ENCODE measurements at regions not wholly inside any gene's neighbourhood (a gene's known extent, or its start where the extent isn't known, plus 50 kb on each side); places are given as distances from the start of the nearest gene placed in this dataset.

DNA sequence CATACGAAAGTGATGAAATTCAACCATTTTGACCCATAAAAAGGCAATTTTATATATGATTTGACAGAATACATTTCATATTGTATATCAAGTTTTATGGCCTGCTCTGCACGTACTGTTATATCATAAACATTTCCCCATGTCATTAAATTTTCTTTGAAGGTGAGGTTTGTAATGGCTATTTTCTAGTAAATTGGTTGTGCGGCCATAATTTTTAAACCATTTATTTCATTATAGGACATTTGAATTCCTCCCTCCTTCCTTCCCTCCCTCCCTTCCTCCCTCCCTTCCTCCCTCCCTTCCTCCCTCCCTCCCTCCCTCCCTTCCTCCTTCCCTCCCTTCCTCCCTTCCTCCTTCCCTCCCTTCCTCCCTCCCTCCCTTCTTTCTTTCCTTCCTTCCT is 87.4 kb upstream of the AGBL1 start:
- H3K4me1 Mint-ChIP-seq: no peaks in the 10 kb centered on the region
- H3K36me3 Mint-ChIP-seq: peaks cover 2% of the 10 kb centered on the region
- ATAC-seq (ENCODE audit: low read depth): no peak
- H3K27ac Mint-ChIP-seq: no peak overlapping the region
- peaks cover 4% of the 10 kb centered on the region for H3K27me3 Mint-ChIP-seq
- H3K4me3 Mint-ChIP-seq: no peak overlapping the region
- no peak for DNase-seq (ENCODE audit: low spot score in 2 of 2)
- peaks cover 5% of the 10 kb centered on the region for H3K9me3 Mint-ChIP-seq

- no peaks in the 10 kb centered on the region for H3K4me1 Mint-ChIP-seq
- ATAC-seq (ENCODE audit: low read depth) (no peak), DNase-seq (ENCODE audit: low spot score in 2 of 2) (no peak)
- H3K4me3 Mint-ChIP-seq: no peak overlapping the region
- H3K27ac Mint-ChIP-seq: no peak overlapping the region
- peaks cover 4% of the 10 kb centered on the region for H3K27me3 Mint-ChIP-seq
- H3K36me3 Mint-ChIP-seq: peaks cover 2% of the 10 kb centered on the region
- H3K9me3 Mint-ChIP-seq: peaks cover 5% of the 10 kb centered on the region
Measured at GRCh38 chr15:85993116-85993515, 86.6 kb upstream of the AGBL1 start.

- H3K4me3 Mint-ChIP-seq: no peak overlapping the region
- peaks cover 1% of the 10 kb centered on the region for H3K27me3 Mint-ChIP-seq
- H3K27ac Mint-ChIP-seq: no peak overlapping the region
- no peaks in the 10 kb centered on the region for H3K4me1 Mint-ChIP-seq
- ATAC-seq (ENCODE audit: low read depth) (no peak), DNase-seq (ENCODE audit: low spot score in 2 of 2) (no peak)
- H3K9me3 Mint-ChIP-seq: peaks cover 3% of the 10 kb centered on the region
- no peaks in the 10 kb centered on the region for H3K36me3 Mint-ChIP-seq
Measured at GRCh38 chr15:85997618-85998017, 82.1 kb upstream of the AGBL1 start.

- peaks cover 11% of the 10 kb centered on the region for H3K27me3 Mint-ChIP-seq
- H3K27ac Mint-ChIP-seq: no peak overlapping the region
- DNase-seq (ENCODE audit: low spot score in 2 of 2) (no peak), ATAC-seq (ENCODE audit: low read depth) (no peak)
- no peaks in the 10 kb centered on the region for H3K36me3 Mint-ChIP-seq
- H3K4me3 Mint-ChIP-seq: no peak overlapping the region
- H3K9me3 Mint-ChIP-seq: no peaks in the 10 kb centered on the region
- no peaks in the 10 kb centered on the region for H3K4me1 Mint-ChIP-seq
Measured at GRCh38 chr15:85999658-86000057, 80.0 kb upstream of the AGBL1 start.

- ATAC-seq (ENCODE audit: low read depth): no peak
Measured at GRCh38 chr15:86001200-86001599, 78.5 kb upstream of the AGBL1 start.

DNA sequence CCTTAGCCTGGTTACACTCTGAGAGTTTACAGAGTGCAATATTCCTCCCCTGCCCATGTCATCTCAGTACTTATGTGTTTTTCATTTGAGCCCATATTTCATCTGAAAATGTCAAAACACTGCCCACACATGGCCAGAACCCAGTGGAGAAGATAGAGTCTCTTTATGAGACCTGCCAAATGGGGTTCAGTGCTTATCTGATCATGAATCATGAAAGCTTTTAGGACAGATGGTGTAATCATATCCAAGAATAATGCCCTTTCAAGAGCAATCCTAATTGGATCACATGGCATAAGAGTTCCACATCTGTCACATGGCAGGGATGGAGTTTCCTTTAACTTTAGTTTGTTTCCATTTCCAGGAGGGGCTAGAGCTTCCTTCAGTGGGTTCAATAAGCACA is 77.2 kb upstream of the AGBL1 start:
- no peak overlapping the region for H3K4me3 Mint-ChIP-seq
- no peaks in the 10 kb centered on the region for H3K36me3 Mint-ChIP-seq
- no peak for ATAC-seq (ENCODE audit: low read depth)
- peaks cover 15% of the 10 kb centered on the region for H3K27me3 Mint-ChIP-seq
- H3K27ac Mint-ChIP-seq: no peak overlapping the region
- no peak for DNase-seq (ENCODE audit: low spot score in 2 of 2)
- H3K9me3 Mint-ChIP-seq: no peaks in the 10 kb centered on the region
- H3K4me1 Mint-ChIP-seq: no peaks in the 10 kb centered on the region

More at GRCh38 chr15:86001200-86001599, 78.5 kb upstream of the AGBL1 start:
- Mint-ChIP-seq H3K4me3 (no peak overlapping the region), H3K27ac (no peak overlapping the region), H3K4me1 (no peaks in the 10 kb centered on the region), H3K36me3 (no peaks in the 10 kb centered on the region), H3K27me3 (peaks cover 13% of the 10 kb centered on the region), H3K9me3 (no peaks in the 10 kb centered on the region)
- DNase-seq (ENCODE audit: low spot score in 2 of 2): no peak

DNA sequence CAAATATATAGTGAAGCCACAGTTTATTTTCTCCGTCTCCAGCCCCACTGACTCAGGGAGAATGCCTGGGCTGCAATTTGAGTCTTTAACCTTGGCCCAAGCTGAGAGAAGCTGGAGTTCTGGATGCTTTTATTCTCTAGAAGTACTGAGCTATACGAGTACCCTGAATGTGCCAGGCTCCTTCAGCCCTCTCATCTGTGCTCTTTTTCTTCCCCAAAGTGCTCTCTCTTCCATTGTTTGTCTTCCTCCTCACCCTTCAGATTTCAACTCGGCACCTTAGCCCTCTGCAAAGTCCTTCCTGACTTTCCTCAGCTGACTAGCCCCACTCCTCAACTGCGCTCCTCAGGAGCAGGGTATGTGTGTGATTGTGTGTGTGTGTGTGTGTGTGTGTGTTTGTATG is 75.6 kb upstream of the AGBL1 start:
- H3K27ac Mint-ChIP-seq: no peak overlapping the region
- ATAC-seq (ENCODE audit: low read depth): no peak
- H3K36me3 Mint-ChIP-seq: no peaks in the 10 kb centered on the region
- peaks cover 2% of the 10 kb centered on the region for H3K9me3 Mint-ChIP-seq
- H3K4me3 Mint-ChIP-seq: no peak overlapping the region
- no peak for DNase-seq (ENCODE audit: low spot score in 2 of 2)
- H3K4me1 Mint-ChIP-seq: no peaks in the 10 kb centered on the region
- peaks cover 15% of the 10 kb centered on the region for H3K27me3 Mint-ChIP-seq

DNA sequence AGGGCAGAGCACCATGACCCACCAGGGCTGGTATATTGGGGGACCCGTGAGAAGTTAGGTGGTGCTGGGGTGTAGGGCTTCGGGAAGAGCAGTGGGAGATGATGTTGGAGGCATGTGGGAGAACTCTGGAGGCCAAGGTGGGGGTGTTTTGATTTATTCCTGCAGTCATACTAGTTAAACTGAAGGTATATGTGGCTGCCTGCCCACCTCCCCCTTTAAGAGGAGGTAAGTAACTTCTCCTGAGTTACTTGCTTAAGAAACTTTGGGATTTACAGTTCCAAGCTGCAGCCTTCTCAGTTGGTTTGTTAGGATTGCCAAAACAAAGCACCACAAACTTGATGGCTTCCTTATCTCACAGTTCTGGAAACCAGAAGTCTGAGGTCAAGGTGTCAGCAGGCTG is 73.1 kb upstream of the AGBL1 start:
- H3K4me3 Mint-ChIP-seq: no peak overlapping the region
- H3K9me3 Mint-ChIP-seq: peaks cover 2% of the 10 kb centered on the region
- DNase-seq (ENCODE audit: low spot score in 2 of 2) (no peak), ATAC-seq (ENCODE audit: low read depth) (no peak)
- H3K36me3 Mint-ChIP-seq: no peaks in the 10 kb centered on the region
- no peaks in the 10 kb centered on the region for H3K4me1 Mint-ChIP-seq
- H3K27me3 Mint-ChIP-seq: peaks cover 15% of the 10 kb centered on the region
- no peak overlapping the region for H3K27ac Mint-ChIP-seq

- no peaks in the 10 kb centered on the region for H3K36me3 Mint-ChIP-seq
- DNase-seq (ENCODE audit: low spot score in 2 of 2): no peak
- H3K27ac Mint-ChIP-seq: no peak overlapping the region
- H3K4me1 Mint-ChIP-seq: no peaks in the 10 kb centered on the region
- H3K9me3 Mint-ChIP-seq: peaks cover 3% of the 10 kb centered on the region
- peaks cover 6% of the 10 kb centered on the region for H3K27me3 Mint-ChIP-seq
- ATAC-seq (ENCODE audit: low read depth): no peak
- no peak overlapping the region for H3K4me3 Mint-ChIP-seq
Measured at GRCh38 chr15:86009727-86010126, 69.9 kb upstream of the AGBL1 start.

GRCh38 chr15:86010398-86010797 is 69.3 kb upstream of the AGBL1 start:
- no peaks in the 10 kb centered on the region for H3K4me1 Mint-ChIP-seq
- no peak for ATAC-seq (ENCODE audit: low read depth)

GRCh38 chr15:86010891-86011290 is 68.8 kb upstream of the AGBL1 start:
- Mint-ChIP-seq H3K4me1 (no peaks in the 10 kb centered on the region), H3K27me3 (peaks cover 7% of the 10 kb centered on the region), H3K36me3 (no peaks in the 10 kb centered on the region), H3K27ac (no peak overlapping the region), H3K9me3 (peaks cover 3% of the 10 kb centered on the region), H3K4me3 (no peak overlapping the region)
- ATAC-seq (ENCODE audit: low read depth): no peak
- no peak for DNase-seq (ENCODE audit: low spot score in 2 of 2)

More at GRCh38 chr15:86010398-86010797, 69.3 kb upstream of the AGBL1 start:
- no peak for DNase-seq (ENCODE audit: low spot score in 2 of 2)
- Mint-ChIP-seq H3K27me3 (peaks cover 6% of the 10 kb centered on the region), H3K4me3 (no peak overlapping the region), H3K27ac (no peak overlapping the region), H3K36me3 (no peaks in the 10 kb centered on the region), H3K9me3 (peaks cover 3% of the 10 kb centered on the region)

- ATAC-seq (ENCODE audit: low read depth): no peak
Measured at GRCh38 chr15:86014016-86014415, 65.7 kb upstream of the AGBL1 start.

GRCh38 chr15:86016750-86017149 is 62.9 kb upstream of the AGBL1 start:
- Mint-ChIP-seq H3K9me3 (peaks cover 2% of the 10 kb centered on the region), H3K27me3 (peaks cover 8% of the 10 kb centered on the region), H3K27ac (no peak overlapping the region), H3K36me3 (no peaks in the 10 kb centered on the region), H3K4me3 (no peak overlapping the region), H3K4me1 (no peaks in the 10 kb centered on the region)
- ATAC-seq (ENCODE audit: low read depth) (no peak), DNase-seq (ENCODE audit: low spot score in 2 of 2) (no peak)

More at GRCh38 chr15:86014016-86014415, 65.7 kb upstream of the AGBL1 start:
- DNase-seq (ENCODE audit: low spot score in 2 of 2): no peak
- H3K27me3 Mint-ChIP-seq: peaks cover 4% of the 10 kb centered on the region
- no peaks in the 10 kb centered on the region for H3K4me1 Mint-ChIP-seq
- H3K4me3 Mint-ChIP-seq: no peak overlapping the region
- H3K9me3 Mint-ChIP-seq: peaks cover 2% of the 10 kb centered on the region
- H3K27ac Mint-ChIP-seq: no peak overlapping the region
- no peaks in the 10 kb centered on the region for H3K36me3 Mint-ChIP-seq

- Mint-ChIP-seq H3K27me3 (peaks cover 8% of the 10 kb centered on the region), H3K4me1 (no peaks in the 10 kb centered on the region), H3K27ac (no peak overlapping the region), H3K4me3 (no peak overlapping the region), H3K9me3 (no peaks in the 10 kb centered on the region), H3K36me3 (no peaks in the 10 kb centered on the region)
- ATAC-seq (ENCODE audit: low read depth) (no peak), DNase-seq (ENCODE audit: low spot score in 2 of 2) (no peak)
Measured at GRCh38 chr15:86018679-86019078, 61.0 kb upstream of the AGBL1 start.

DNA sequence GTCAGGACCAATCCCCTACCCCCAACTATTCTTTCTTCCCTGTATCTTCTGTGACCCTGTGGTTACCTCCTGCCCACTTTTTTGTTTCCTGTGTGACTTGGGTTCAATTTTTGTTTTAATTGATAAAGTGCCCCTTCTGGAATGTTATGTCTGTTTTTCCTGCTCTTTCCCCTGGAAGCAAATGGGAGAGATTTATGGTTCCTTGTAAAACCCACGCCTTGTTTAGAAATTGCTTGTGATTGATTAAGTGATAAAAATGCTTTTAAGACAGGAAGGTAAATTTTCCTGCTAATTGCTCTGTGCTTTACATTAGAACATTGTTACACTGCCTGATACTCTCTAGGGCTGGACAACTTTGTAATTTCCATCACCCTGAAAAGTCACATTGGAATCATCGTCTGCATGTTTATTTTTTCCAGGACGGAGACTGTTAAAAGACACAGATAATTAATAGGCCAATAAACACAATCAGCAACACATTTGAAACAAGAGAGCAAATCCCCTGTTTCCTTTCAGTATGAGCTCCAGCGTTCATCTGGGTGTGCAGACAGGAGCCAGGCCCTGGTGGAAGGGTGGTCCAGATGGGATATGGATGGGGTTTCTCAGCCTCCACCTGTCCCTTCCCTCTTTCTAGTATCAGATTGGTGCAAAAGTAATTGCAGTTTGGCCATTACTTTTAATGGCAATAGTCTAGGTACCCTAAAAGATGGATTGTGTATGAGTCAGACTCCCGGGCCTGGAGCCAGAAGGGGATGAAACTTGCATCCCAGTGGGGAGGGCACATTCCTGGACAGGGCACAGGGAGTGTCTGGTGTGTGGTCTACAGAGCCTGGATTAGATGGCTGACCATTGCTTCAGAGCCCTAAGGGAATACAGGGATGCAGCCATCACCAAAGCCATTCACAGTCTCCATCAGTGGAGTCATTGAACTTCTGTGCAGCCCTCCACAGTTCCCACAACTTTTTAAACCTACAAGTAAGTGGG is 58.1 kb upstream of the AGBL1 start:
- H3K4me1 Mint-ChIP-seq: no peaks in the 10 kb centered on the region
- no peaks in the 10 kb centered on the region for H3K9me3 Mint-ChIP-seq
- no peak overlapping the region for H3K4me3 Mint-ChIP-seq
- H3K27ac Mint-ChIP-seq: no peak overlapping the region
- H3K27me3 Mint-ChIP-seq: peaks cover 5% of the 10 kb centered on the region
- no peak for ATAC-seq (ENCODE audit: low read depth)
- H3K36me3 Mint-ChIP-seq: no peaks in the 10 kb centered on the region
- no peak for DNase-seq (ENCODE audit: low spot score in 2 of 2)
